ENCODE measurements at regions not wholly inside any gene's neighbourhood (a gene's known extent, or its start where the extent isn't known, plus 50 kb on each side); places are given as distances from the start of the nearest gene placed in this dataset.

DNA sequence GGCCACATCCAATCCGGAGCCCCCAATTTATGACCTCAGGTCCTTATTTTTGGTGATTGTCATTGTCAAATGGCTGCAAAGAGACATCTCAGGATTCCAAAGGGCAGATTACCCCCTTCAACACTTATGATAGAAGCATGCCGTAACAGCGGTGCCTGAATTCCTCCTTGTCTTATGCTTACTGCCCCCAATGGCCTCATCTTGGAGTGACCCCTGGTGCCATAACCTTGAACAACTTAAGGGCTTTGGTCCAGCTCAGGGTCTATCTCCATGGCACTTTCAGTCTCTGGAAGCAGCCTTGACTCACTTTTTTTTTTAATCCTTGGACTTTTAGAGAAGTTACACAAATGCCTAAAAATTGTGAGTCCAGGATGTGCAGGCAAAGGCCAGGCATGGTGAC, 171.6 kb upstream of the ZNF507 start:
- DNase-seq (ENCODE audit: low spot score), result no peak

DNA sequence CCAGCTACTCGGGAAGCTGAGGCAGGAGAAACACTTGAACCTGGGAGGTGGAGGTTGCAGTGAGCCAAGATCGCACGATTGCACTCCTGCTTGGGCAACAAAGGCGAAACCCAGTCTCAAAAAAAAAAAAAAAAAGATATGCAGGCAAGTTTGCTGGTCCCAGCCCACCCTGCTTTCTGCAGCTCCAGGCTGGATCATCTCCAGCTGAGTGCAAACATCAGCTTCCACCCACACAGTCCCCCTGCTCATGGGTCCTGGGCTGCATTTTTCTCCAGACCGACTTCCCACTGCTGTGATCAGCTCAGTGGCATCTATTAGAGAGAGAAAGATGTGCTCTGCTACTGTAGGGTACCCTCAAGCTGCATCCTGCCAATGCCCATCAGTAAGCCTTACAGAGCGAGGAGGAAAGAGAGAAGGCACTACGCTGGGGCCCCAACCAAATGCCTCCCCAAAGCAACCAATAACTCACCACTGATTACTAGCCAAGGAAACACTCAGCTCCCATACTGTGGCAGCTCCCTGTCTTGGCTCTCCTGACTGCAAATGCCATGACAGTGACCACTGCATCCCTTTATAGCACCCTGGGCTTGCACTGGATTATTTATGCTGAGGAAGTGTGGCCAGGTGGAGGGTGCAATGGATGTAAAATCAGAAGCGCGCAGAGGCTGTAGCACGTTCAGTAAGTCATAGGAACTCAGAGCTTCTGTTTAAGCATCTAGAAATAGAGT, 170.9 kb upstream of the ZNF507 start:
- DNase-seq (ENCODE audit: low spot score), result no peak

DNA sequence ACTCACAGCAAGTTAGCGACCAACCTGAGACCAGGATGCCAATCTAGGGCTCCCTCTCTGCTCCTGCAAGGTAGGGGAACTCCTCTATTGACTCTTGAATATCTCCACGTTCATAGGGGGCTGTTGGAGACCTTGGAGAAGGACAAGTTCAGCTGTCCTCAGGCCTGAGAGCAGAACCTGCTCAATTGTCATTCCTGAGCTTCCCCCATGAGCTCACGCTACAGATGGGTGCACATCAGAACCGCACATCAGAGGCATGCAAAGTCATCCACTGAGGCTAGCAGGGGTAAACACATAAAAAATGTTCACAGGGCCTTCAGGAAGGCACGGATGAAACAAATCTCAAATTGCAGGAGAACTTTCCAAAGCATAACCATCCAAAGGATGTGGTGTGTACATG, 168.8 kb upstream of the ZNF507 start:
- no peak for DNase-seq (ENCODE audit: low spot score)

DNA sequence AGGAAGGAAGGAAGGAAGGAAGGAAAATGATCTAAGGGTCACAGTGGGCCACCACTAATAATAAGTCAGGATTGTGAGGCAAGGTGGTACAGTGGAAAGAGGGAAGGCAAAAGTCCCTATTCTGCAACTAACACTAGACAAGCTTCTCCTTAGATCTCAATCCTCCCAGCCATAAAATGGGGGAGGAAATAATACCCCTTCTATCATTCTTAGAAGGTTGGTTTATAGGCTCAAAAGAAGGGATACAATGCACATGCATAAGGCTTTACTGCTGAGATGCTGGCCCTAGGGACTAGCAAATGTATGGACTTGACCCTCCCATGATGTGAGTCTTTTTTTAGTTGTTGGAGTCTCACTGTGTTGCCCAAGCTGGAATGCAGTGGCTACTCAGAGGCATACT, 167.7 kb upstream of the ZNF507 start:
- DNase-seq (ENCODE audit: low spot score), result no peak

DNA sequence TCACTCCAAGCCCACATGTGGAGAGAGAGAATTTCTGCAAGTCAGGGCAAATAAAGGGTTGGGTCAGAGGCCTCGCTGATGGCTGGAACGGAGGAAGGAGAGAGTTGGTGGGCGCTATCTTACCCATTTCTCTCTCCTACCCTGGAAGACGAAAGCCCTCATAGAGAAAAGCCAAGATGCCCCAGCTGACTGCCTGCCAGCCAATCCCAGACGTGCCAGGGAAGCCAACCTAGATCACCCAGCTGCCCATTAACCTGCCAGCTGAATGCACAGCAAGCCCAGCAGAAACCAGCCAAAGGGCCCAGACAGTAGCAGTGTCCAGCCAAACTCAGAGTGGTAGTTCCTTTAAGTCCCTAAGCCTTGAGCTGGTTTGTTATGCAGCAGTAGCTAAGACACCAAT, 167.0 kb upstream of the ZNF507 start:
- DNase-seq (ENCODE audit: low spot score), result no peak

DNA sequence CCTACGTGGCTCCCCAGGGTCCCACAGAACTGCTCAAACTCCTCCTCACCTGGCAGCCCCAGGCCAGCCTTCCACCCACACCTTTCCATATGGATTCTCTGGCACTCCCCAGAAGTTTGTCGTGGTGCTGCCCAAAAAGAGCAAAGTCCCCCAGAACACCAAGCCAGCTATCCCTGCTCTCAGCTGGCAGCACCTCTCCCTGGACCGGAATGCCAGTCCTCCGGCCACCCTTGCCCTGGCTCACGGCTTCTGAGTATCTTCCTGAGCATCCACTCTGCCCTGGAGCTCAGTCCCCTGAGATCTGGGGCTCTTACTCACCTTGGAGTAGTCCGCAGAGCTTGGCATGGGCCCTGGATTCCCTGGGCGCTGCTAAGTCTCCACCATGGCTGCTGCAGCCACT, 166.5 kb upstream of the ZNF507 start:
- no peak for DNase-seq (ENCODE audit: low spot score)

DNA sequence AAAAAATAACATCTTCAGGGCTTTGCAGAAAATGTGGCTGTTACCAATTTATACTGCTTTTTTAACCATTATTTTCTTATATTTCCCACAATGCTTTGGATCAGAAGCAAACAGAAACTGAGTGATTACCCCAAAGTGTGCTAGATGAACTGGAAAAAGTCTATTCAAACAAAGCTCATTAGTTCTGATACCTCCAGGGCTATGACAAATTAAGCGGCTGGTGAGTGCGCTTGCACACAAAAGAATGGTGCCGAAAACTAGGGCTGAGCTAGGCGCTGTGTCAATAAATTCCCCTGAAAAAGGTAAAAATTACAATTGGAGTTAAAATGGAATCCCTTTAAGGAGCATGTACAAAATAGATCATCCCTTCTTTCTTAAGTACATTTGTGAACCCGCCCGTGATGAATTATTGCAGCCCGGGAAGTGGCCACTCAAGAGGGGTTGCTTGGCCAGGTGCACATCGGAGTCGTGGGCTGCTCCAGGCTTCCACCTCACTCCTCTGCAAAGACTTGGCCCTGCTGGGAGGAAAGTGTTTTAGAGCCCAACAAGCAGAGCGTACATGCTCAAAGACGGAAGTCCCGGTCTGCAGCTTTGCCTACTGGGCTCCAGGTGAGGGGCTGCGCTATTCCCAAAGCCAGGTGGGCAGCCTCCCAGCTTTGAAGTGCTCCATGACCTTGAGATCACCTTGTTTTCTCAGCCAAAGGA, 164.0 kb upstream of the ZNF507 start:
- DNase-seq (ENCODE audit: low spot score), result no peak

DNA sequence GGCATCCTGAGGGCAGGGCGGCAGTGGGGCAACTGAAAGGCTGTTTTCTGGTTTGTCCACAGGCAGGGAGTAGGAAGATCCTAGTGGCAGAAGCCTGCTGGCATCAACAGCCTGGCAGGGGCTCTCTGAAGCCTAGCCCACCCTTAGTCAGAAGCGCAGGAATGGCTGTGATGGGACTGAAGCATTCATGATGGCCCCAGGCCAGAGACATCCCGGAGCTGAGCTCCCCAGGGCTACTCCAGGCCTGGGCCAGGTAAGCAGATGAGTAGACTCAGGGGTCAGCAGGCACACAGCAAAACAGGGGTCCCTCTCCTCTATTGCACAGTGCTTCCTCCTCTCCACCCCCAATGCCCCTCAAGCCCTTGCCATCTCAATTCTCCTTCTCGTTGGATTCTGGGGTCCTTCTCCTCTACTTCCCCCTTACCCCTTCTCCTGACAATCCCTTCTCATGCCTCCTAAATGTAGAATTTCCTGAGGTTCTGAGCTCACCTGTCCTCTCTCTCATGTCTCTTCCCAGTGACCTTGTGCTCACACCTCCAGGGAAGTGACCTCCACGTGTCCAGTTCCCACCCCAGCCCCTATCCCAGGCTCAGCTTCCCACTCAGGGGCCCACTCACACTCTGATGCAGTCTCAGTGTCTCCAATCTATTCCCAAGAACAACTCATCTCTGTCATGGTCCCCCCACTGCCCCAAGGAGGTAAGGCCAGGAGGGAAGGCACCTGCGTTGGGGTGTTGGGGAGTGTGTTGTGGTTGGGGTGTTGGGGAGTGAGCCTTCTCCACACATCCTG, 158.7 kb upstream of the ZNF507 start:
- DNase-seq (ENCODE audit: low spot score), result no peak

DNA sequence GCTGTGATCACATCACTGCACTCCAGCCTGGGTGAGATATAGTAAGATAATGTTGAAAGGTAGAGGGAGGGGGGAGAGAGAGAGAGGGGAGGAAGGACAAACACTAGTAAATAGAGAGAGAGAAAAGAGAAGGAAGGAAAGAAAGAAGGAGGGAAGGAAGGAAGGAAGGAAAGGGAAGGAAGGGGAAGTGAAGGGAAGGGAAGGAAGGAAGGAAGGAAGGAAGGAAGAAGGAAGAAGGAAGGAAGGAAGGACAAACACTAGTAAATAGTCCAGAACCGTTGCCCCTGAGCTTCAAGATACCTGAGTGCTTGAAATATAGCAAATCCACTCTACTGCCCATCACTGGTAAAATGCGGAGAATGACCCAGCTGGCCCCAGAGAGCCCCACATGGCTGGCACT, 156.5 kb upstream of the ZNF507 start:
- DNase-seq (ENCODE audit: low spot score), result no peak

DNA sequence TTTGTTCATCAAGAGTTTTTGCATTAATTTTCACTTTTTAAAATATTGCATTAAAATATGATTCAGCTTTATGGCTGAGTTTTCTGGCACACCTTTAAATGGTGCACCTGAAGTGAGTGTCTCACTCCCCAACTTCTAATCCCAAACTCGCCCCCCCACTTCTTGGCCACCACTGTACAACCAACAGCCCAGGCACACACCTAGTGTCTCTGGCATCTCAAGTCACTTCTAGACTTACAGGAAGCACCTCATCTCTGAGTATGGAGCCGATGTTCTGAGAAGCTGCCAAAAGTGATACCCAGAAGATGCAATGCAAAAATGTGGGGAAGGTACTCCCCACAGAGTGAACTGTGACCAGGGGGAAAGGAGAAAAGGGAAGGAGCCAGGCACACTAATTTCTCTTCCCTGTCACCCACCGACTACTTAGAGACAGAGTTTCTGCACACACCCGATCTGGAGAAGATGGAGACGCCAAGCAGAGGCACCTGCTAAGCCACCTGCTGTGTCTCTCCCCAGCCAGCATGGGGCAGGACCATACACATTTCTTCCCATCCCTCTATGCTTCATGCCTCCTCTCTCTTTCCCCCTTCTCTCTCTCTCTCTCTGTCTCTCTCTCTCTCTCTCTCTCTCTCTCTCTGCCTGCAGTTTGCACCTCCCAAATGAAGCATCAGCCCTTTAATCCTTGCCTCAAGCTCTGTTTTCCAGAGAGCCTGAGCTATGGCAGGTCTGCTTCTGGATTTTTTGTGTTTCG, 155.3 kb upstream of the ZNF507 start:
- DNase-seq (ENCODE audit: low spot score), result no peak

DNA sequence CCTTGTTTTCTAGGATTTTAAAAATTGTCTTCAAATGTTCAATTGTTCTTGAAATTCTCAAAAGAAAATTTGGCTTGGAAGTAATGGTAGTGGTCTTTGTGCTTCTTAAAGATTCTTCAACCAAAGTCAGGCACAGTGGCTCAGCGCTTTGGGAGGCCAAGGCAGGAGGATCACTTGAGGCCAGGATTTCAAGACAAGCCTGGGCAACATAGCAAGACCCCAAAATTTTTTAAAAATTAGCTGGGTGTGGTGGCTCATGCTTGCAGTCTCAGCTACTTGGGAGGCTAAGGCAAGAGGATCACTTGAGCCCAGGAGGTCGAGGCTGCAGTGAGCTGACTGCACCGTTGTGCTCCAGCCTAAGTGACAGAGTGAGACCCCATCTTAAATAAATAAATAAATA, 153.5 kb upstream of the ZNF507 start:
- DNase-seq (ENCODE audit: low spot score), result no peak

DNA sequence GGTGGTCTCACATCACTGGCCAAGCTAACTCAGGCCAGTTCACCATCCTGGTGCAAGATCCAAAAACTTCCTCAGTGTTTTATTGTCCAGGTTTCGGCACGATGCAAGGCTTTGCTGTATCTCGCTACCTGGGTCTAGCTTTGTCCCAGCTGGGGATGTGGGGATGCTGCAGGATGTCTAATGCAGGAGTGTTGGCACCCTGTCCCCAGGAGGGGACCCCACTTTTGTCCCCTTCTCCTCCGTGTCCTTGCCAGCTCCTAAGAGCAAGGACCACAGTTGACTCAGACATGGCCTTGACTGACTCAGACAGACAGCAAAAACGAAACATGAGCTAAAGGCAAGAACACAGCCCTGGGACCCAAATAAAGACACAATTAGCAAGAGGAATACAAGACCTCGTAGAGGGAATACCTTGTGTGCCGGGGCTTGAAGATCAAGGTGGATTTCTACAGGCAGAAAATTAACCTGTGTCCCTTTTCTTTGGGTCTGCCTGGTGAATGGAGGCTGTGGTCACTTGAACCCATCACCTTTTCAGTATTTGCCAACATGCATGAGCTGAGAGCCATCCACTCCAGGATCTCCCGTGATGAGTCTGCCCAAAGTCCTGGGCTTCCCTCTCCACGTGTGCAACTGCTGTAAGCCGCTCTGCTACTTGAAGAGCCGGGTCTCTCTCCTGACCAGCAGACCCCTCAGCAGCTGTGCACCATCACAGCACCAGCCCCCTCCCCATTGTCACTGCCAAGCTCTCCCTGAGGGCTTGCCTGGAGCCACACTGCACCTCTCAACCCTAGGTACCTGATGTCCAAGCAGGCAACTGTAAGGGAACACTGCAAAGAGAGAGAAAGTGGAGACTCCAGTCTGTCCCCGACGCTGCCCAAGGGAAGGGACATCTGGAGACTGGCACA, 149.5 kb upstream of the ZNF507 start:
- no peak for DNase-seq (ENCODE audit: low spot score)

DNA sequence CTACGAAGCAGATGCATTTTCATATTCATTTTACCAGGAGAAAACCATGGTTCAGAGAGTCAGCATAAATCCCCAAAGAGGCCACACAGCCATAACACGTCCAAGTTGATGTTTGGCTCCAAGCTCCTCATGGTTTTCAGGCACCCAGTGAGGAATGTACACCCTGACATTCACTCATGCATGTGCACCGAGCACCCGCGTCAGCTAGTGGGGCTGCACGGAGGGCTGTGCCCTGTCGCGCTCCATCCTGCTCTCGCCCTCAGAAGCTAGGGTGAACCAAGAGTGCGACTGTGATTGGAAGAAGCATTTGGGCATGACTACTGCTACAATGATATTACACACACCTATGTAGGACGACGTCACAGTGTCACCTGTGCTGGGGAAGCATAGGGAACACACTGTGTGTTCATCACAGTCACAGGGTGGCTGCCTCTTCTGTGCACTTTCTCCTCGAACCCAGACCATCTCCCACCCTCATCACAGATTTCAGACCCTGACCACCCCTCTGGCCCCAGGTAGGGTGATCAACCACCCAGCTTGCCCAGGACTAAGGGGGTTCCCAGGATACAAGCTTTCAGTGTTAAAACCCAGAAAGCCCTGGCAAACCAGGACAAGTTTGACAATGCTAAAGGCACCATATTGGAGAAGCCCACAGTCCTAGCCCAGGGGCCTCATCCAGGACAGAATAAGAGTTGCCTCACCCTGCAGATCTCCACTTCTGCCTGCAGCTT, 148.6 kb upstream of the ZNF507 start:
- DNase-seq (ENCODE audit: low spot score), result no peak

DNA sequence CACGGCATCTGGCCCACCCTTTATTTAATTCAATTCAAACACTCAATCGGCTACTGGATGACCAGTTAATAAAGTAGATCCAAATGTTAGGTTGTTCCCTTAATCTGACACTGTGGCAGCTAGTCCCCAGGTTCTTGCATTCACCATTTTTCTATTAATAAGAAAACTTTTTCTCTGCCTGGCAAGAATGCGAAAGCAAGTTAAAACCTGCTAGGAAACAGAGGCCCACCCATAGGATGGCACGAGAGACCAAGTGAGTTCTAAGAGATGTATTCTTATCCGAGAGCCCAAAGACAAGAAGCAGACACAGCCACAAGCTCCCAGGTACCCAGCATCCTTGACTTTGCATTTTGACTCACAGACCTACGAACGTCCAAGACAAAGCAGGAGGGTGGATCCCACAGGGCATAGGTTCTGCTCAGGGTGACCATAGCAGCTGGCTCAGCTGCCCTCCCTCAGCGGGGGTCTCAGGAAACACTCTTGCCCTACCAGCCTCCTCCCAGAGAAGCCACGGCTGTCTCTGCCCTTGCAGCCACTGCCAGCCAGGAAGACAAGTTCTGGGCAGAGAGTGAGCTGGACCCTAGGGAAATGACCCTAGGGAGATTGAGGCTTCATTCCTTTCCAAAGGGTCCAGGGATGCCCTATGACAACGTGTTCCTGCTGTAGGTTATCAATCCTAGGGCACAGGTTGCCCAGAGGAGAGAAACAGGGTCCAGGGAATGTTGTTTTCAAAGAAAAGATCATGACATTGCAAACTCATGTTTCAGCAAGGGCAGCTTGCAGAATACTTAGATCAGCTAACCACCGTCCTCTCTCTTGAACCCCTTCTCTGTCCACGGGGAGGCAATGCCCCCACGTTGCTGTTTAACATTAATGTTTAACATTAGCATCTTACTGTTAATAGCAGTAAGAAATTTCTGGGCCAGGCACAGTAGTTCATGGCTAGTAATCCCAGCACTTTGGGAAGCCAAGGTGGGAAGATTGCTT, 147.2 kb upstream of the ZNF507 start:
- DNase-seq (ENCODE audit: low spot score), result no peak

DNA sequence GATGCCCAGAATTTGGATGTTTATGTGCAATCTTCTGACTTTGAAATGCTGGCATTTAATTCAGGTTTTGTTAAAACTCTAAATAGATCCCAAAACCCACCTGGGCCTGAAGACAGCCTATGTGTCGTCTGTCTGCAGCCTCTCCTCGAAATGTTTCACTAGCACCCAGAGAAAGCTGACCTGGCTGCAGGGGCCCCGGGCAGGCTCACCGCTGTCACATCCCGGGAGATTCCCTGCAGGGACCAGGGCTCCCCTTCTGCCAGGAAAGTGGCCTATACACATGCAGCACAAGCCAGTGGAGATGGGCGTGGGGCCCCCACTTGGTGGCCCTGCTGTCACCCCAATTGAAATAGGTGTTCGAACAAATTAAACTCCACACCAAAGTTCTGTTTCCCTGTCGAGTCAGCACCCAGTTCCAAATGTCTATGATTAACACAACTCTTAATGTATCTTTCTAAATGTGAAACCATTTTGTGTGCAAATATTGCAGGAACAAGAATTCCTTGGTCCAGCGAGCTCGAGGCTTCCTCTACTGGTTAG, 145.8 kb upstream of the ZNF507 start:
- no peak for DNase-seq (ENCODE audit: low spot score)

DNA sequence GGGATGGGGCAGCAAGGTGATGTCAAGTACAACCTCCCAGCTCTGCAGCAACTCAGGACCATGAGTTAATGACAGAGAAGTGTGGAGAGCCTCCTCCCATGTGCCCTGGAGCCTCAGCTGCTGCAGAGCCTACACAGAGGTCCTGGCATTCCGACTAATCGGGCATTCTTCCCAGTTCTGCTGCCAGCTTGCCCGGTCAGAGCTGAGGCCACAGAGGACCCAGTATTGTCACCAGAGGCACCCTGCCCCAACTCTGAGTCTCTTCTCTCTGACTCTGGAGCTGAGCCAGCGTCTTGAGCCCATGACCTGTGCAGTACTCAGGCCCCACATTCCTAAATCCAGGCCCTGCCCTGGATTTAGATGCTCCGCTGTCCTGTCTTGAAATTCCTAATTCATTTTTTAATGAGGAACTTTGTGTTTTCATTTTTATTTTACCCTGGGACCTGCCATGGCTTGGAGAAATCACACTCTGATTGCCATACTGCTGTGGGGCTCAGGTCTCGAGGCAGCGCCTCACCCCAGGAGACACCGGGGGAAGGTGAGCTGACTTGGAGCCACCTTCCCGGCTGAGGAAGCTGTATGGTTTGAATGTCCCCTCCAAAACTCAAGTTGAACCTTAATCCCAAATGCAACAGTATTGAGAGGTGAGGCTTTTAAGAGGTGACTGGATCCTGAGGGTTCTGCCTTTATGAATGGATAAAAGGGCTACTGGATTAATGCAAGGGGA, 144.9 kb upstream of the ZNF507 start:
- DNase-seq (ENCODE audit: low spot score), result no peak

DNA sequence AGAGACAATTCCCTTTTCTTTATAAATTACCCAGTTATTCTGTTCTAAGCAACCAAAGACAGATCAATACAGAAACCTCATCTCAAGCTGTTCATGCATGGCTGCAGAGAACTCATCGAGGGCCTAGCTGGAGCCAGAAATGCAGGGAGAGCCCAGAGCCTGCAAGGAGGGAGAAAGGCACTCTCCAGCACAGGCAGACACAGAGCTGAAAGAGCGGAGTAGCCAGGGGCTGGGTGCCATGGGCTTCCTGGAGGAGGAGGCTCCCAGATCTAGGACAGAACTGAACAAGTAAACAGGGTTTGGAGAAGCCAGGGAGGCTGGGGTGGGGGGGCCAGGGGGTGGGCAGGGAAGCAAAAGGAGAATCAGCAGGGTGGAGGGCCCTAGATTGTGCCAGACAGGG, 144.2 kb upstream of the ZNF507 start:
- no peak for DNase-seq (ENCODE audit: low spot score)

DNA sequence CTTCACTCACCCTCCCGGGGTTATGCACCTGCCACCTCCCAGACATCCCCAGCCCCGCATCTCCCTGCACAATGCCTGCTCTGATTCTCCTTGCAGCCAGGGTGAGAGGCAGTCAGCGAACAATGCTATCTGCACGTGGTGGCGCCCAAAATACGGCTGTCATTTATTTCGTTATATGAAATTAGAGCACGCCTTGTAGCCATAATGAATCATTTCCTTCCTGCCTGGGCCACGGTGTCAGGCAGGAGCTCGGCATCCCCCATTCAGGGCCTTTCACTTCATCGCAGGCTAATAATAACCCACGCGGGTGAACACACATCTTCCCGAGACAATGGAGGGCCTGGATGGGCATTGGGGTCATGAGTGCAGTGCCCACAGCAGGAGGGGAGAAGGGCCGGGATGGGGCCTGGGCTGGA, 143.8 kb upstream of the ZNF507 start:
- DNase-seq (ENCODE audit: low spot score), result no peak
